ENCODE measurements at regions not wholly inside any gene's neighbourhood (a gene's known extent, or its start where the extent isn't known, plus 50 kb on each side); places are given as distances from the start of the nearest gene placed in this dataset.

- Mint-ChIP-seq H3K27me3 (peaks cover 23% of the 10 kb centered on the region), H3K4me1 (peaks cover 5% of the 10 kb centered on the region), H3K4me3 (no peak overlapping the region), H3K9me3 (no peaks in the 10 kb centered on the region), H3K36me3 (ENCODE audit: low read depth) (no peaks in the 10 kb centered on the region), H3K27ac (no peak overlapping the region)
- ATAC-seq (replicated peaks): no peak
These were observed 101.0 kb upstream of the SPACA1 start for GRCh38 chr6:87946669-87947068.

GRCh38 chr6:87945966-87946365, 101.7 kb upstream of the SPACA1 start:
- H3K9me3 Mint-ChIP-seq: no peaks in the 10 kb centered on the region
- ATAC-seq (replicated peaks): no peak
- H3K36me3 Mint-ChIP-seq (ENCODE audit: low read depth): no peaks in the 10 kb centered on the region
- H3K4me3 Mint-ChIP-seq: no peak overlapping the region
- no peak overlapping the region for H3K27ac Mint-ChIP-seq
- peaks cover 27% of the 10 kb centered on the region for H3K27me3 Mint-ChIP-seq
- H3K4me1 Mint-ChIP-seq: peaks cover 5% of the 10 kb centered on the region

DNA sequence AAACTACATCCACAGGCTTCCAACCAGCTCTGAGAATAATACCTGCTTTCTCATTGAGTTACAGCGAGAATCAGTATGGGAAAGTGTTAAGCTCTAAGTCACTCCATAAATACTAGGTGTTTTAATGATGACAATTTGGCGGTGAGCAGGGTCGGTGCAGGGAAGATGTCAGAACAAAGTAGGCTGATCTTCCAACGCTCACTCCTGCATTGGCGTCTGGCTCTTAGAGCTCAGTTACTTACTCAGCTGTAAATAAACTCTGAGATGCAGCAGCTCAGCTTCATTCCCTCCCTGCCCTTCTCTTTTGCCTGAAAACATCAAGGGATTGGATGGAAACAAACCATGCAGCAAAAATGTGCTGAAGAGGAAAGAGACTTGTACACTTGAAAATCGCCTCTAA, 102.5 kb upstream of the SPACA1 start:
- no peak overlapping the region for H3K27ac Mint-ChIP-seq
- no peak for ATAC-seq (replicated peaks)
- peaks cover 5% of the 10 kb centered on the region for H3K4me1 Mint-ChIP-seq
- peaks cover 27% of the 10 kb centered on the region for H3K27me3 Mint-ChIP-seq
- no peak overlapping the region for H3K4me3 Mint-ChIP-seq
- H3K36me3 Mint-ChIP-seq (ENCODE audit: low read depth): no peaks in the 10 kb centered on the region
- H3K9me3 Mint-ChIP-seq: no peaks in the 10 kb centered on the region

GRCh38 chr6:87944541-87944954, 103.1 kb upstream of the SPACA1 start:
- ATAC-seq (replicated peaks): peak; percentile 52
- Mint-ChIP-seq H3K36me3 (ENCODE audit: low read depth) (no peaks in the 10 kb centered on the region), H3K4me1 (peaks cover 5% of the 10 kb centered on the region), H3K9me3 (no peaks in the 10 kb centered on the region), H3K27me3 (peaks cover 27% of the 10 kb centered on the region), H3K27ac (no peak overlapping the region), H3K4me3 (no peak overlapping the region)

- ATAC-seq (replicated peaks): no peak
- Mint-ChIP-seq H3K27ac (no peak overlapping the region), H3K9me3 (no peaks in the 10 kb centered on the region), H3K27me3 (peaks cover 27% of the 10 kb centered on the region), H3K4me1 (peaks cover 5% of the 10 kb centered on the region), H3K36me3 (ENCODE audit: low read depth) (no peaks in the 10 kb centered on the region), H3K4me3 (no peak overlapping the region)
These were observed 104.5 kb upstream of the SPACA1 start for GRCh38 chr6:87943191-87943590.

DNA sequence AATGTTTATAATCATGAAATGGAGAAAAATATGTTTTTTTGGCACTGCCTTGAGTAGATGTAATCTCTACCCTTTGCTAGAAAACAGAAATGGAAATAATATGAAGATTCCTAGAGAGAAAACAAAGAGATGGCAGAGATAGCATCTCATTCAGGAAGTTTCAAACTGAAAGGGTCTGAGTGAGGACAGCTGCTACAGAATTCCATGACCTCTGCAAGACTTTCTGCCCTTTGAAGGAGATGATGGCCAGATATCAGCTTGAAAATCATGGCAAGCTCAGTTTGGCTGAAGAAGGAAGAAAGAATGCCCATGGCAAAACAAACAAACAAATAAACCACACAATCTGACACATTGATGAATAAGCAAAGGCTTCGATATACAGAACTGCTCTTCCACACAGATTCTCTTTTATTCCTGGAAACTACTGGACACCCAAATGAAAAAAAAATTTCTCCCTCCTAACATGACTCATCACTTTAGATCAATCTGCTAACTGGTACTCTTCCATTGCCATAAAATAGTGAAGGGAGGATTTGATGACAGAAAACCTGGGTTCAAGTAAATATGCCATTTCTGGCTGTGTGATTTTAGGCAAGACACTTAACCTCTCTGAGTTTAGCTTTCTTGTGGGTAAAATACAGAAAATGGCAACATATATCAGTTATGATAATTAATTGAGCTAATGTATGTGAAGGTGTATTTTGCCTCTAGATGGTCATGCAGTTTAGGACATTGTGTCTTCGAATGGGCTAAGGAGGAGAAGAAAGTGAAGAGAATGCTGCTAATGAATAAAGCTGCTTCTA, 105.9 kb upstream of the SPACA1 start:
- H3K9me3 Mint-ChIP-seq: no peaks in the 10 kb centered on the region
- no peaks in the 10 kb centered on the region for H3K36me3 Mint-ChIP-seq (ENCODE audit: low read depth)
- H3K27ac Mint-ChIP-seq: no peak overlapping the region
- no peak for ATAC-seq (replicated peaks)
- peaks cover 27% of the 10 kb centered on the region for H3K27me3 Mint-ChIP-seq
- peaks cover 5% of the 10 kb centered on the region for H3K4me1 Mint-ChIP-seq
- no peak overlapping the region for H3K4me3 Mint-ChIP-seq

DNA sequence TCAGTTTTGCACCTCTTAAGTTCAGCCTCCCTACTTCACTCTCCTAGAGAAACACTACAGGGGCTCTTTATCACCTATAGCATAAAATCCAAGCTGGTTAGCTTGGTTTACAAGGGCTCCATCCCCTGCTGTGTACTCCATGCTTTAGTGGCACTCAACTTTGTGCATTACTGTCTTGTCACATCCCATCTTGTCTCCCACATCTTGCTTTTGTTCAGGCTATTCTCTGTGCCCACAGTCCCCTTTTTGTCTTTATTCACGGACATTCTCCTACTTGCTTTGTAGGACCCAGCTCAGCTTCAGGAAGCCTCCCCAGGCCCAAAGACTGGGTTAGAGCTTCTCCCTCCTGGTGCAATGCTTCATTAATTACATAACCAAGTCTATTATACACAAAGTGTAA, 107.9 kb upstream of the SPACA1 start:
- Mint-ChIP-seq H3K36me3 (ENCODE audit: low read depth) (no peaks in the 10 kb centered on the region), H3K4me1 (peaks cover 5% of the 10 kb centered on the region), H3K9me3 (no peaks in the 10 kb centered on the region), H3K27me3 (peaks cover 23% of the 10 kb centered on the region), H3K27ac (no peak overlapping the region), H3K4me3 (no peak overlapping the region)
- ATAC-seq (replicated peaks): no peak

DNA sequence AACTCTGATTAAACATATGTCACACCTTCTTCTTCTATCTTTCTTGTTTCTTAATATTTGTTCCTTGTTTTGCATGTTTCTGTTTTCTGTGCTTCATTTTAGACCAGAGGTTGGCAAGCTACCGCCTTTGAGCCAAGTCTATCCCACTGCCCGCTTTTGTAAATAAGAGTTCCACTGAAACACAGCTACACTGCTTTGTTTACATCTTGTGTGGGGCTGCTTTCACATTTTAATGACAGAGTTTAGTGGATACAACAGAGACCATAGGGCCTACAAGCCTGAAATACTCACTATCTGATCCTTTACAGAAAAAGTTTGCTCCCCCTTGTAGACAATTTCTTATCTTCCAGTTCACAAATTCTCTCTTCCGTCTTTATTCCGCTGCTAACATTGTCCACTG, 109.4 kb upstream of the SPACA1 start:
- Mint-ChIP-seq H3K36me3 (ENCODE audit: low read depth) (no peaks in the 10 kb centered on the region), H3K27ac (no peak overlapping the region), H3K27me3 (peaks cover 15% of the 10 kb centered on the region), H3K9me3 (no peaks in the 10 kb centered on the region), H3K4me3 (no peak overlapping the region), H3K4me1 (no peaks in the 10 kb centered on the region)
- ATAC-seq (replicated peaks): no peak

- Mint-ChIP-seq H3K36me3 (ENCODE audit: low read depth) (no peaks in the 10 kb centered on the region), H3K27me3 (peaks cover under 1% of the 10 kb centered on the region), H3K9me3 (no peaks in the 10 kb centered on the region), H3K4me1 (no peaks in the 10 kb centered on the region), H3K27ac (no peak overlapping the region), H3K4me3 (no peak overlapping the region)
- ATAC-seq (replicated peaks): no peak
These were observed 111.6 kb upstream of the SPACA1 start for GRCh38 chr6:87936065-87936464.

- no peaks in the 10 kb centered on the region for H3K36me3 Mint-ChIP-seq (ENCODE audit: low read depth)
- H3K27ac Mint-ChIP-seq: no peak overlapping the region
- ATAC-seq (replicated peaks): no peak
- H3K9me3 Mint-ChIP-seq: no peaks in the 10 kb centered on the region
- H3K4me3 Mint-ChIP-seq: no peak overlapping the region
- H3K4me1 Mint-ChIP-seq: no peaks in the 10 kb centered on the region
- no peaks in the 10 kb centered on the region for H3K27me3 Mint-ChIP-seq
These were observed 112.4 kb upstream of the SPACA1 start for GRCh38 chr6:87935196-87935595.

DNA sequence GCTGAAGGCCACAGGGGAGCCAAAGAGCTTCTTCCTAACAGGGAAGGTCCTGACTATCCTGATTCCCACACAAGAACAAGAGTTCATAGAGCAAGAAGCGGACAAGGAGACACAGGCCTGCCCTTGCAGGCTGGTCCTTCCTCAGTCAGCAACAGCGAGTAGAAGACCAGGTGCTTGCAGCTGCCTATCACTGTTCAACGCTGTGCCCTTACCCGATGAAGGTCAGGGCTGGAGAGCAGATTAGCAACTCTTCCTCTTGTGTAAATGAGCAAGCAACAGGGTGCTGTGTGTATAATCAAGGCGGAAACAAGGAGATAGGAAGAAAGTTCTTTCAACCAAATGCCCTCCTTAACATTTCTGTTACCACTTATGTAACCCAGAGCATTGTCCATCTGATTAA, 115.3 kb upstream of the SPACA1 start:
- H3K36me3 Mint-ChIP-seq (ENCODE audit: low read depth): no peaks in the 10 kb centered on the region
- H3K4me3 Mint-ChIP-seq: no peak overlapping the region
- no peak for ATAC-seq (replicated peaks)
- no peaks in the 10 kb centered on the region for H3K9me3 Mint-ChIP-seq
- H3K4me1 Mint-ChIP-seq: no peaks in the 10 kb centered on the region
- no peaks in the 10 kb centered on the region for H3K27me3 Mint-ChIP-seq
- H3K27ac Mint-ChIP-seq: no peak overlapping the region

DNA sequence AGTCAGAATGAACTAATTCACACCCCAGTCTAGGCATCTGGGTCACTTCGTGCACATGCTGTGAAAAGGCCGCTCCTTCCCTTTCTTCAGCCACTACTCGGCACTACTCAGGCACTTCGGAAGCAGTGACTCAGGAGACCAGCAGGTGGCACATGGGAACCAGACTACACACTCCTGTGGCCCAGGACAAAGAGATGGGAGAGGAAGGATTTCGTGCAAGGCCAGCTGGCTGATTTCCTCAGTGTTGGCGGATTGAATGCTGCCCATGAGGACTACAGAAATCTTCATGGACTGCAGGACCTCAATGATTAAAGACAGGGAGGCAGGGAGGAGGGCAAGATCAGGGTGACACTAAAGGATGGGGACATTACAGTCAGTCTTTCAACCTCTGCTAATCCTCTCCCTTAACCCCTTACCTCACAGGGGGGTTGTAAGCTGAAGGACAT, 117.8 kb upstream of the SPACA1 start:
- H3K36me3 Mint-ChIP-seq (ENCODE audit: low read depth): no peaks in the 10 kb centered on the region
- H3K4me1 Mint-ChIP-seq: no peaks in the 10 kb centered on the region
- no peak overlapping the region for H3K4me3 Mint-ChIP-seq
- H3K27me3 Mint-ChIP-seq: no peaks in the 10 kb centered on the region
- peak; percentile 95 for ATAC-seq (replicated peaks)
- no peaks in the 10 kb centered on the region for H3K9me3 Mint-ChIP-seq
- no peak overlapping the region for H3K27ac Mint-ChIP-seq

- Mint-ChIP-seq H3K27ac (no peak overlapping the region), H3K9me3 (no peaks in the 10 kb centered on the region), H3K4me3 (no peak overlapping the region), H3K27me3 (no peaks in the 10 kb centered on the region), H3K36me3 (ENCODE audit: low read depth) (no peaks in the 10 kb centered on the region), H3K4me1 (peaks cover 4% of the 10 kb centered on the region)
- no peak for ATAC-seq (replicated peaks)
These were observed 121.0 kb upstream of the SPACA1 start for GRCh38 chr6:87926687-87927086.

GRCh38 chr6:87926072-87926471, 121.6 kb upstream of the SPACA1 start:
- Mint-ChIP-seq H3K4me3 (no peak overlapping the region), H3K4me1 (peaks cover 4% of the 10 kb centered on the region), H3K27me3 (no peaks in the 10 kb centered on the region), H3K9me3 (no peaks in the 10 kb centered on the region), H3K27ac (no peak overlapping the region), H3K36me3 (ENCODE audit: low read depth) (no peaks in the 10 kb centered on the region)
- no peak for ATAC-seq (replicated peaks)

DNA sequence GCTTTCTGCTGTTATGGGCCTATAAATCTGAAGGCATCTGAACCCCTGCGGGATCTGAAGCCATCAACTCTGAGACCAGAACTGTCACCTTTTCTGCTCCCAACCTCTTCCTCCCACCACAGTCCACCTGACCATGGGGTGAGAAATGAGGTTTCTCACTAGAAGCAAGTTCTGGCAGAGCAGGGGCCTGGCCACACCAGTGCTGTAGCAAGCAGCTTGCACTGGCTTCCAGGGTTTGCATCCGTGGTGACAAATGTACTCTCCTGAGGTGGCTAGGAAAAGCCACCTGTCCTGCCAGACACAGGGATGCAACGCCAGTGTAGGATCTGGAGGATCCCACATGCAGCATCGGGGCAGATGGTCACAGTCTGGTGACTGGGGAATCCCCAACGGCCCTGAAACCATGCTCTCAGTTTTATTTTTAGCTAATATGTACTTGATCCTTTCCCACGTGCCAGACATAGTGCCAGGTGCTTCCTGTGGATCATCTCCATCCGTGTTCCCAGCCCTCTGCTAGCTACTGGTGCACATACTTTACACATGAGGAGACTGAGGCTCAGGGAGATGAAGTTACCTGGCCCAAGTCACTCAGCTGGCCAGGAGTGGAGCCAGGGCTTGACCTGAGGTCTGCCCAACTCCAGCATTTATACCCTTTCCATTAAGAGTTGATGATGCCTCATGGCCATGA, 122.1 kb upstream of the SPACA1 start:
- no peaks in the 10 kb centered on the region for H3K36me3 Mint-ChIP-seq (ENCODE audit: low read depth)
- H3K27ac Mint-ChIP-seq: no peak overlapping the region
- H3K4me3 Mint-ChIP-seq: no peak overlapping the region
- no peaks in the 10 kb centered on the region for H3K9me3 Mint-ChIP-seq
- H3K27me3 Mint-ChIP-seq: peaks cover 4% of the 10 kb centered on the region
- ATAC-seq (replicated peaks): no peak
- H3K4me1 Mint-ChIP-seq: peaks cover 4% of the 10 kb centered on the region
